ENCODE measurements at regions not wholly inside any gene's neighbourhood (a gene's known extent, or its start where the extent isn't known, plus 50 kb on each side); places are given as distances from the start of the nearest gene placed in this dataset.
"Not testable (repeated sequence)": the region's sequence is repeated elsewhere in the genome, so short reads cannot be mapped to it uniquely, and the experiment has no call there.

- WGBS, 2 experiments (ENCODE audit: insufficient coverage in 2 of 2): 93 to 94% methylated on average over 8 to 17 of the region's 17 CpGs
- H3K4me3 ChIP-seq (ENCODE audit: extremely low read depth, insufficient read depth, low read length, poor library complexity, severe bottlenecking): no peak overlapping the region
- peaks cover under 1% of the 10 kb centered on the region for H3K4me1 ChIP-seq (ENCODE audit: control insufficient read depth, insufficient read depth, low read length, poor library complexity, severe bottlenecking)
- no peaks in the 10 kb centered on the region for H3K9me3 ChIP-seq (ENCODE audit: control insufficient read depth, low read length)
- no peaks in the 10 kb centered on the region for H3K36me3 ChIP-seq (ENCODE audit: control insufficient read depth, insufficient read depth, low read length)
- no peak overlapping the region for H3K27ac ChIP-seq (ENCODE audit: low read depth, low read length, severe bottlenecking)
These were observed 240.3 kb downstream of the LRATD1 start for GRCh38 chr2:14872779-14873325.

- Histone ChIP-seq H3K4me1 (ENCODE audit: control insufficient read depth, insufficient read depth, low read length, poor library complexity, severe bottlenecking) (peaks cover 6% of the 10 kb centered on the region), H3K36me3 (ENCODE audit: control insufficient read depth, insufficient read depth, low read length) (no peaks in the 10 kb centered on the region), H3K27ac (ENCODE audit: low read depth, low read length, severe bottlenecking) (no peak overlapping the region), H3K4me3 (ENCODE audit: extremely low read depth, insufficient read depth, low read length, poor library complexity, severe bottlenecking) (no peak overlapping the region), H3K9me3 (ENCODE audit: control insufficient read depth, low read length) (no peaks in the 10 kb centered on the region)
- no CpG with 5 or more reads among the region's 3 CpGs for WGBS, 2 experiments (ENCODE audit: insufficient coverage in 2 of 2)
These were observed 249.3 kb downstream of the LRATD1 start for GRCh38 chr2:14881651-14882327.

GRCh38 chr2:14884651-14885050 is 252.1 kb downstream of the LRATD1 start:
- no peaks in the 10 kb centered on the region for H3K9me3 ChIP-seq (ENCODE audit: control insufficient read depth, low read length)
- WGBS, 2 experiments (ENCODE audit: insufficient coverage in 2 of 2): 74 to 100% methylated on average over 1 of the region's 2 CpGs
- no peaks in the 10 kb centered on the region for H3K36me3 ChIP-seq (ENCODE audit: control insufficient read depth, insufficient read depth, low read length)
- H3K27ac ChIP-seq (ENCODE audit: low read depth, low read length, severe bottlenecking): no peak overlapping the region
- H3K4me1 ChIP-seq (ENCODE audit: control insufficient read depth, insufficient read depth, low read length, poor library complexity, severe bottlenecking): no peaks in the 10 kb centered on the region
- no peak overlapping the region for H3K4me3 ChIP-seq (ENCODE audit: extremely low read depth, insufficient read depth, low read length, poor library complexity, severe bottlenecking)

GRCh38 chr2:14891546-14891945 is 259.0 kb downstream of the LRATD1 start:
- Histone ChIP-seq H3K36me3 (ENCODE audit: control insufficient read depth, insufficient read depth, low read length) (no peaks in the 10 kb centered on the region), H3K4me1 (ENCODE audit: control insufficient read depth, insufficient read depth, low read length, poor library complexity, severe bottlenecking) (no peaks in the 10 kb centered on the region), H3K9me3 (ENCODE audit: control insufficient read depth, low read length) (no peaks in the 10 kb centered on the region), H3K4me3 (ENCODE audit: extremely low read depth, insufficient read depth, low read length, poor library complexity, severe bottlenecking) (no peak overlapping the region), H3K27ac (ENCODE audit: low read depth, low read length, severe bottlenecking) (no peak overlapping the region)
- 83 to 100% methylated on average over 1 to 2 of the region's 3 CpGs for WGBS, 2 experiments (ENCODE audit: insufficient coverage in 2 of 2)

- H3K4me1 ChIP-seq (ENCODE audit: control insufficient read depth, insufficient read depth, low read length, poor library complexity, severe bottlenecking): no peaks in the 10 kb centered on the region
- no peak overlapping the region for H3K4me3 ChIP-seq (ENCODE audit: extremely low read depth, insufficient read depth, low read length, poor library complexity, severe bottlenecking)
- 88% methylated on average over 5 of the region's 9 CpGs for WGBS, 2 experiments (ENCODE audit: insufficient coverage in 2 of 2)
- no peaks in the 10 kb centered on the region for H3K36me3 ChIP-seq (ENCODE audit: control insufficient read depth, insufficient read depth, low read length)
- H3K9me3 ChIP-seq (ENCODE audit: control insufficient read depth, low read length): no peaks in the 10 kb centered on the region
- no peak overlapping the region for H3K27ac ChIP-seq (ENCODE audit: low read depth, low read length, severe bottlenecking)
These were observed 264.0 kb downstream of the LRATD1 start for GRCh38 chr2:14896330-14897030.

GRCh38 chr2:14899621-14900414 is 267.3 kb downstream of the LRATD1 start:
- H3K36me3 ChIP-seq (ENCODE audit: control insufficient read depth, insufficient read depth, low read length): no peaks in the 10 kb centered on the region
- 86 to 87% methylated on average over 3 of the region's 4 CpGs for WGBS, 2 experiments (ENCODE audit: insufficient coverage in 2 of 2)
- no peak overlapping the region for H3K4me3 ChIP-seq (ENCODE audit: extremely low read depth, insufficient read depth, low read length, poor library complexity, severe bottlenecking)

GRCh38 chr2:14901737-14902136 is 269.2 kb downstream of the LRATD1 start:
- Histone ChIP-seq H3K4me1 (ENCODE audit: control insufficient read depth, insufficient read depth, low read length, poor library complexity, severe bottlenecking) (no peaks in the 10 kb centered on the region), H3K36me3 (ENCODE audit: control insufficient read depth, insufficient read depth, low read length) (no peaks in the 10 kb centered on the region)
- 81 to 90% methylated on average over 2 to 3 of the region's 3 CpGs for WGBS, 2 experiments (ENCODE audit: insufficient coverage in 2 of 2)

More at GRCh38 chr2:14899621-14900414, 267.3 kb downstream of the LRATD1 start:
- Histone ChIP-seq H3K27ac (ENCODE audit: low read depth, low read length, severe bottlenecking) (no peak overlapping the region), H3K4me1 (ENCODE audit: control insufficient read depth, insufficient read depth, low read length, poor library complexity, severe bottlenecking) (no peaks in the 10 kb centered on the region), H3K9me3 (ENCODE audit: control insufficient read depth, low read length) (no peaks in the 10 kb centered on the region)

GRCh38 chr2:14902953-14903352 is 270.4 kb downstream of the LRATD1 start:
- 100% methylated on average over 1 of the region's 1 CpG for WGBS, 2 experiments (ENCODE audit: insufficient coverage in 2 of 2)
- no peaks in the 10 kb centered on the region for H3K9me3 ChIP-seq (ENCODE audit: control insufficient read depth, low read length)
- H3K4me3 ChIP-seq (ENCODE audit: extremely low read depth, insufficient read depth, low read length, poor library complexity, severe bottlenecking): no peak overlapping the region
- no peaks in the 10 kb centered on the region for H3K4me1 ChIP-seq (ENCODE audit: control insufficient read depth, insufficient read depth, low read length, poor library complexity, severe bottlenecking)
- H3K36me3 ChIP-seq (ENCODE audit: control insufficient read depth, insufficient read depth, low read length): no peaks in the 10 kb centered on the region
- no peak overlapping the region for H3K27ac ChIP-seq (ENCODE audit: low read depth, low read length, severe bottlenecking)

More at GRCh38 chr2:14901737-14902136, 269.2 kb downstream of the LRATD1 start:
- Histone ChIP-seq H3K9me3 (ENCODE audit: control insufficient read depth, low read length) (no peaks in the 10 kb centered on the region), H3K27ac (ENCODE audit: low read depth, low read length, severe bottlenecking) (no peak overlapping the region), H3K4me3 (ENCODE audit: extremely low read depth, insufficient read depth, low read length, poor library complexity, severe bottlenecking) (no peak overlapping the region)

GRCh38 chr2:14903709-14904374 is 271.3 kb downstream of the LRATD1 start:
- Histone ChIP-seq H3K27ac (ENCODE audit: low read depth, low read length, severe bottlenecking) (no peak overlapping the region), H3K36me3 (ENCODE audit: control insufficient read depth, insufficient read depth, low read length) (no peaks in the 10 kb centered on the region), H3K4me1 (ENCODE audit: control insufficient read depth, insufficient read depth, low read length, poor library complexity, severe bottlenecking) (no peaks in the 10 kb centered on the region), H3K9me3 (ENCODE audit: control insufficient read depth, low read length) (no peaks in the 10 kb centered on the region), H3K4me3 (ENCODE audit: extremely low read depth, insufficient read depth, low read length, poor library complexity, severe bottlenecking) (no peak overlapping the region)
- WGBS, 2 experiments (ENCODE audit: insufficient coverage in 2 of 2): 60 to 84% methylated on average over 7 to 11 of the region's 15 CpGs

GRCh38 chr2:14904378-14904777 is 271.9 kb downstream of the LRATD1 start:
- H3K27ac ChIP-seq (ENCODE audit: low read depth, low read length, severe bottlenecking); H3K4me1 ChIP-seq (ENCODE audit: control insufficient read depth, insufficient read depth, low read length, poor library complexity, severe bottlenecking); H3K9me3 ChIP-seq (ENCODE audit: control insufficient read depth, low read length); H3K36me3 ChIP-seq (ENCODE audit: control insufficient read depth, insufficient read depth, low read length); H3K4me3 ChIP-seq (ENCODE audit: extremely low read depth, insufficient read depth, low read length, poor library complexity, severe bottlenecking): not testable (repeated sequence)
- 100% methylated on average over 3 to 7 of the region's 7 CpGs for WGBS, 2 experiments (ENCODE audit: insufficient coverage in 2 of 2)

All from mesodermal cell (in vitro differentiated cells).